Inflammatory macrophage treated with lipopolysaccharide for 4 hours (primary cell): ENCODE measurements at regions not wholly inside any gene's neighbourhood (a gene's known extent, or its start where the extent isn't known, plus 50 kb on each side); places are given as distances from the start of the nearest gene placed in this dataset.
"Not testable (repeated sequence)": the region's sequence is repeated elsewhere in the genome, so short reads cannot be mapped to it uniquely, and the experiment has no call there.

Experiments
- DNase-seq: peaks from one replicate; pipeline ENCODE4 v3.0.0-alpha.2; 2020

- DNase-seq: no peak
These were observed 401.2 kb downstream of the PTH2R start for GRCh38 chr2:208807756-208808155.

GRCh38 chr2:208811885-208812284, 405.3 kb downstream of the PTH2R start:
- DNase-seq: not testable (repeated sequence)

- no peak for DNase-seq
These were observed 412.6 kb downstream of the PTH2R start for GRCh38 chr2:208819190-208819589.

GRCh38 chr2:208820014-208820688, 413.6 kb downstream of the PTH2R start:
- DNase-seq: no peak

- no peak for DNase-seq
These were observed 420.5 kb downstream of the PTH2R start for GRCh38 chr2:208827109-208827508.

- no peak for DNase-seq
These were observed 421.1 kb downstream of the PTH2R start for GRCh38 chr2:208827549-208828221.

- no peak for DNase-seq
These were observed 423.6 kb downstream of the PTH2R start for GRCh38 chr2:208830203-208830602.

GRCh38 chr2:208847651-208848050, 441.1 kb downstream of the PTH2R start:
- DNase-seq: no peak

- no peak for DNase-seq
These were observed 448.1 kb downstream of the PTH2R start for GRCh38 chr2:208854717-208855116.

- DNase-seq: no peak
These were observed 460.8 kb downstream of the PTH2R start for GRCh38 chr2:208867374-208867773.

- no peak for DNase-seq
These were observed 466.0 kb downstream of the PTH2R start for GRCh38 chr2:208872591-208872990.

- DNase-seq: no peak
These were observed 473.1 kb downstream of the PTH2R start for GRCh38 chr2:208879666-208880065.

GRCh38 chr2:208880171-208880570, 473.6 kb downstream of the PTH2R start:
- no peak for DNase-seq

GRCh38 chr2:208890486-208890885, 483.9 kb downstream of the PTH2R start:
- DNase-seq: no peak

- DNase-seq: no peak
These were observed 485.6 kb downstream of the PTH2R start for GRCh38 chr2:208892203-208892602.

- DNase-seq: no peak
These were observed 499.7 kb downstream of the PTH2R start for GRCh38 chr2:208906330-208906729.

GRCh38 chr2:208915401-208915800, 508.4 kb upstream of the MAP2 start:
- DNase-seq: no peak

GRCh38 chr2:208916881-208917280, 507.0 kb upstream of the MAP2 start:
- no peak for DNase-seq

GRCh38 chr2:208921358-208921757, 502.5 kb upstream of the MAP2 start:
- DNase-seq: not testable (repeated sequence)

GRCh38 chr2:208927867-208928266, 496.0 kb upstream of the MAP2 start:
- no peak for DNase-seq

- DNase-seq: no peak
These were observed 494.5 kb upstream of the MAP2 start for GRCh38 chr2:208929139-208929864.

GRCh38 chr2:208929894-208930427, 493.9 kb upstream of the MAP2 start:
- no peak for DNase-seq

- no peak for DNase-seq
These were observed 488.3 kb upstream of the MAP2 start for GRCh38 chr2:208935531-208935930.

- DNase-seq: no peak
These were observed 486.3 kb upstream of the MAP2 start for GRCh38 chr2:208937521-208937920.
